Ascending aorta (tissue), 2 donors: ENCODE measurements at regions not wholly inside any gene's neighbourhood (a gene's known extent, or its start where the extent isn't known, plus 50 kb on each side); places are given as distances from the start of the nearest gene placed in this dataset.

Experiments used
- DNase-seq, 2 donors: peaks; one replicate each; pipeline ENCODE4 v3.0.0-alpha.2; 2019; ENCODE audit warnings: low spot score in 2 of 2
- H3K27ac ChIP-seq, 2 donors: fragments of 200-600 bp; sonication (generic); one replicate each; pipeline ENCODE4 v1.5.1; 2016 to 2017; ENCODE audit warnings: mild to moderate bottlenecking in 1 of 2
- H3K27me3 ChIP-seq: fragments of 200-600 bp; sonication (generic); one replicate; pipeline ENCODE4 v1.5.1; 2017
- H3K36me3 ChIP-seq, 2 donors: fragments of 200-600 bp; sonication (generic); one replicate each; pipeline ENCODE4 v1.5.1; 2016
- H3K4me1 ChIP-seq, 2 donors: fragments of 200-600 bp; sonication (generic); one replicate each; pipeline ENCODE4 v1.5.1; 2016 to 2017; ENCODE audit warnings: mild to moderate bottlenecking in 1 of 2
- H3K4me3 ChIP-seq, 2 donors: fragments of 200-600 bp; sonication (generic); one replicate each; pipeline ENCODE4 v1.5.1; 2016 to 2017; ENCODE audit warnings: mild to moderate bottlenecking in 1 of 2
- H3K9me3 ChIP-seq, 2 donors: fragments of 200-600 bp; sonication (generic); one replicate each; pipeline ENCODE4 v1.5.1; 2016
- intact Hi-C: fragments of 100-400 bp; cut with DNase I; formaldehyde crosslinking; loops from one replicate; pipeline ENCODE4 v1.15.1; 2023
- TF ChIP-seq, protein P1 (sequence below), 3 experiments: fragments of 200-600 bp in 2 of 3; fragments of 450-650 bp in 1 of 3; sonication (generic) in 2 of 3; IDR thresholded peaks; one replicate each; pipeline ENCODE4 v1.5.1; 2016 to 2019; ENCODE audit warnings: antibody characterized with exemption in 3 of 3, mild to moderate bottlenecking in 1 of 3, moderate library complexity in 1 of 3

DNA sequence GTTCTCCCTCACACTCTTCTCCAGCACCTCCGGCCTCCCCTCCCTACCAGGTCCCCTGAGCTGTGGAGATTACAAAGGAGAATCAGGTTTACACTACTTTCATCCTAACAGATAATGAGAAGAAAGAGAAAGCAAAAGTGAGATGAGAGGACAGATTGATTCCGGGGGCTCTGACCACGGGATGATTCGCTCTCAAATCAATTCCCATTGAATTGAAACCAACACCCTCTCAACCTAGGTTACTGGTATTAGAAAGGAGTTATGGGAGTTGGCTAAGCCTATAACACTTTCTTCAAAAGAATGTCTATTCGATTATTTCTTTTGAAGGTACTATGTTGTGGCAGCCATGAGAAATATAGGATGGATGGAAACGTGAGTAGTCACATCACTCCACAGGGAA lies 386.2 kb upstream of the TNP1 start:
- TF ChIP-seq, protein P1, sequence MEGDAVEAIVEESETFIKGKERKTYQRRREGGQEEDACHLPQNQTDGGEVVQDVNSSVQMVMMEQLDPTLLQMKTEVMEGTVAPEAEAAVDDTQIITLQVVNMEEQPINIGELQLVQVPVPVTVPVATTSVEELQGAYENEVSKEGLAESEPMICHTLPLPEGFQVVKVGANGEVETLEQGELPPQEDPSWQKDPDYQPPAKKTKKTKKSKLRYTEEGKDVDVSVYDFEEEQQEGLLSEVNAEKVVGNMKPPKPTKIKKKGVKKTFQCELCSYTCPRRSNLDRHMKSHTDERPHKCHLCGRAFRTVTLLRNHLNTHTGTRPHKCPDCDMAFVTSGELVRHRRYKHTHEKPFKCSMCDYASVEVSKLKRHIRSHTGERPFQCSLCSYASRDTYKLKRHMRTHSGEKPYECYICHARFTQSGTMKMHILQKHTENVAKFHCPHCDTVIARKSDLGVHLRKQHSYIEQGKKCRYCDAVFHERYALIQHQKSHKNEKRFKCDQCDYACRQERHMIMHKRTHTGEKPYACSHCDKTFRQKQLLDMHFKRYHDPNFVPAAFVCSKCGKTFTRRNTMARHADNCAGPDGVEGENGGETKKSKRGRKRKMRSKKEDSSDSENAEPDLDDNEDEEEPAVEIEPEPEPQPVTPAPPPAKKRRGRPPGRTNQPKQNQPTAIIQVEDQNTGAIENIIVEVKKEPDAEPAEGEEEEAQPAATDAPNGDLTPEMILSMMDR (IDR thresholded peaks at IDR 0.05), result no peak
- no peak overlapping the region for H3K27ac ChIP-seq
- no peaks in the 10 kb centered on the region for H3K9me3 ChIP-seq
- H3K4me3 ChIP-seq, result no peak overlapping the region
- intact Hi-C loops, result no loop called here
- peaks cover 0 to 22% of the 10 kb centered on the region in 2 donors for H3K4me1 ChIP-seq
- no peaks in the 10 kb centered on the region for H3K27me3 ChIP-seq
- DNase-seq, result no peak
- no peaks in the 10 kb centered on the region for H3K36me3 ChIP-seq

DNA sequence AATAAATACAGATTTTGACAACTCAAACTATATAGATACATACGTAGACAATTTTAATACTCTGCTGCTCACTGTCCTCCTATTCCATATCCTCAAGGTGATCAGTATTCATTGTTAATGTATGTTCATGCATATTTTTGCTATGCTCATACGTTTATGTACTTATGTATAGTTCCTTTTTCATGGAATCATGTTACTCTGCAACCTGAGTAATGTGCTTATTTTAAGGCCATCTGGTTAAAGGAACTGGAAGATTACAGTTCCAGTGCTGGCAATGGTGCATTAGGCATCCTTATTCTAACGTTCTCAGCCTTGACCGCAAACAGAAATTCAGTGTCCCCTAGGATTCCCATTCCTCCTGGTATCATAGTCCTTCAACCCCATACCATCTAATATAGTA lies 385.0 kb upstream of the TNP1 start:
- DNase-seq, result no peak
- no peaks in the 10 kb centered on the region for H3K27me3 ChIP-seq
- no peak overlapping the region for H3K27ac ChIP-seq
- H3K4me3 ChIP-seq, result no peak overlapping the region
- H3K9me3 ChIP-seq, result no peaks in the 10 kb centered on the region
- no peaks in the 10 kb centered on the region for H3K36me3 ChIP-seq
- TF ChIP-seq, protein P1 (IDR thresholded peaks at IDR 0.05), result no peak
- intact Hi-C loops, result no loop called here
- peaks cover 0 to 18% of the 10 kb centered on the region in 2 donors for H3K4me1 ChIP-seq

DNA sequence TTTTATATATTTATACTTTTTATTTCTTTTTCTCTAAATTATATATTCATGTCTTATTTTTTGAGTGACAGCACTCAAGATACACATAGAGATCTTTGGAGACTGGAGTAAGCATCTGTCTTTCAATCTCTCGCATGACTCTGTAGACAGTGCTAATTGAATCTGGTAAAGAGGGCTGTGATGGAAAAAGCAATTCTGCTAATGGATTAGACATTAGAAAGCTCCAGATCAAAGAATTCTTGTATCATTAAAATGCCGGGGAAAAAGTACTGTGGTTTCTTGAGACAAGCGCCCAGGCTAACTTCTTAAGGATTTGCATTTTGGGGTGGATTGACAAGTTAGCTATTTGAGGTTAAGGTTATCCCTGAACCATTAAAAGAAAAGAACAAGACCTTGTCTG lies 383.1 kb upstream of the TNP1 start:
- no peaks in the 10 kb centered on the region for H3K9me3 ChIP-seq
- TF ChIP-seq, protein P1 (IDR thresholded peaks at IDR 0.05), result no peak
- intact Hi-C loops, result no loop called here

DNA sequence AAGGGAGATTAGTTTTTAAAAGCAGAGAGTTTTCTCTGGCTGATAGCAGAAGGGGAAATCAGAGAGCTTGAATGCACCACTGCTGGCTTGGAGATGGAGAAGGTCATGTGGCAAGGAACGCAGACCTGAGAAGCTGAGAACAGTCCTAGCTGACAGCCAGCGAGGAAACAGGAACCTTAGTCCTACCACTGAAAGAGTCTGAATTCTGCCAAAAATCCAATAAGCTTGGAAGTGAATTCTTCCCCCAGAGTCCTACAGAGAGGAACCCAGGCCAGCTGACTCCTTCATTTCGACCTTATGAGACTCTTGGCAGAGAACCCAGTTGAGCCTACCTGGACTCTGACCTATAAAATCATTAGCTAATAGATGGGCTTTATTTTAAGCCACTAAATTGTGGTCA lies 371.9 kb upstream of the TNP1 start:
- Histone ChIP-seq H3K4me3 (no peak overlapping the region), H3K9me3 (no peaks in the 10 kb centered on the region), H3K27me3 (no peaks in the 10 kb centered on the region), H3K4me1 (peaks cover 0 to 14% of the 10 kb centered on the region in 2 donors), H3K27ac (peak overlapping the region; percentile 48 to 68), H3K36me3 (no peaks in the 10 kb centered on the region)
- no peak for DNase-seq
- intact Hi-C loops, result no loop called here
- TF ChIP-seq, protein P1 (IDR thresholded peaks at IDR 0.05), result no peak

More for the DNA sequence above, 383.1 kb upstream of the TNP1 start:
- no peak overlapping the region for H3K4me3 ChIP-seq
- peaks cover 0 to 3% of the 10 kb centered on the region in 2 donors for H3K4me1 ChIP-seq
- H3K27me3 ChIP-seq, result no peaks in the 10 kb centered on the region
- H3K36me3 ChIP-seq, result no peaks in the 10 kb centered on the region
- H3K27ac ChIP-seq, result no peak overlapping the region
- DNase-seq, result no peak

DNA sequence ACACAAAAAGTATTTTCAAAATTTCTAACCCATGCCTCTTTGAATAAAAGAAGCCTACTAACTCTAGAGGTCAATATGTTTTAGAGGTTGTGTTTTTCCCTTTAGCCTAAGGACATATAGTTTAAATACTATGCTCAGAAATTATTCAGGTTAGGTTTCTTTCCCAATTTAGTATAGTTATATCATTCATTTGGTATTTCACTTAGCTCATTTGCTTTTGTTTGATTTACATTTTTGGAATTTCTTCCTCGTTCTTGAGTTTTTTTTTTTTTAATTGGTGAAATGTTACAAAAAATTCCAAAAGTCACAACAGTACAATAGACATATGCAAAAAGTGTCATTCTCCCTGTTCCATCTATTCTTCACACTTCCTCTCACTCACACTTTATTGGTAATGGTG lies 371.3 kb upstream of the TNP1 start:
- H3K27me3 ChIP-seq, result no peaks in the 10 kb centered on the region
- TF ChIP-seq, protein P1 (IDR thresholded peaks at IDR 0.05), result no peak
- no peak overlapping the region for H3K4me3 ChIP-seq
- H3K27ac ChIP-seq, result peak overlapping the region; percentile 48 to 68
- no peaks in the 10 kb centered on the region for H3K9me3 ChIP-seq
- H3K36me3 ChIP-seq, result no peaks in the 10 kb centered on the region
- intact Hi-C loops, result no loop called here
- H3K4me1 ChIP-seq, result peaks cover 0 to 14% of the 10 kb centered on the region in 2 donors
- DNase-seq, result no peak

DNA sequence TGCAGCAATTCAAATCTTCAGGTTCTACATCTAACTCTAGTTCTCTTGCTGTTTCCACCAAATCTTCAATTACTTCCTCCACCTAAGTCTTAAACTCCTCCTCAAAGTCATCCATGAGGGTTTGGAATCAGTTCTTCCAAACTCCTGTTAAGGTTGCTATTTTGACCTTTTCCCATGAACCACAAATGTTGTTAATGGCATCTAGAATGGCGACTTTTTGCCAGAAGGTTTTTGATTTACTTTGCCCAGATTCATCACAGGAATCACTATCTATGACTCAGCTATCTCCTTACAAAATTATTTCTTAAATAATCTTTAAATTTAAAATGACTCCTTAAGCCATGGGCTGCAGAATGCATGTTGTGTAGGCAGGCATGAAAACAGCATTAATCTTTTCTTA lies 368.9 kb upstream of the TNP1 start:
- no peak for DNase-seq
- intact Hi-C loops, result no loop called here
- TF ChIP-seq, protein P1 (IDR thresholded peaks at IDR 0.05), result no peak
- Histone ChIP-seq H3K27me3 (no peaks in the 10 kb centered on the region), H3K4me3 (no peak overlapping the region), H3K36me3 (no peaks in the 10 kb centered on the region), H3K9me3 (no peaks in the 10 kb centered on the region), H3K4me1 (peaks cover 3 to 18% of the 10 kb centered on the region in 2 donors), H3K27ac (no peak overlapping the region)
